Panc1 (cell line): ENCODE measurements at regions not wholly inside any gene's neighbourhood (a gene's known extent, or its start where the extent isn't known, plus 50 kb on each side); places are given as distances from the start of the nearest gene placed in this dataset.

Source experiments
- ATAC-seq: fragments of 200-7000 bp; cut with Tn5 transposase; 2 replicates; pipeline ENCODE4 v1.9.1; 2020; ENCODE audit warnings: mild to moderate bottlenecking, moderate library complexity
- BruUV-seq: library from RNA; stranded (reverse); fragments of 400-500 nt; replicated peaks from 2 replicates; lab custom pipeline; 2021; lab: Mats Ljungman, UMichigan
- CTCF ChIA-PET: fragments of 300-600 bp; sonication (Branson Sonifier 250); formaldehyde crosslinking; loops from one replicate; lab custom pipeline; 2022; ENCODE audit warnings: antibody characterized with exemption; lab: Charles Lee
- POLR2A ChIA-PET: fragments of 300-600 bp; sonication (Branson Sonifier 250); formaldehyde crosslinking; loops from one replicate; lab custom pipeline; 2022; ENCODE audit warnings: antibody characterized with exemption; lab: Charles Lee
- DNase-seq: peaks from one replicate; pipeline ENCODE4 v3.0.0-alpha.2; 2010; ENCODE audit warnings: low read depth, low spot score
- H3K27ac ChIP-seq: 2 replicates; pipeline ENCODE4 v1.5.1; 2011; ENCODE audit warnings: mild to moderate bottlenecking, low read length, inconsistent platforms
- H3K27me3 ChIP-seq: fragments of 200-500 bp; sonication (Bioruptor generic); 2 replicates; pipeline ENCODE4 v1.6.0; 2014; ENCODE audit warnings: low read length, inconsistent platforms; ENCODE audit not compliant: control insufficient read depth, insufficient read depth
- H3K36me3 ChIP-seq: fragments of 200-500 bp; sonication (Bioruptor generic); 2 replicates; pipeline ENCODE4 v1.5.1; 2014; ENCODE audit warnings: inconsistent platforms, mild to moderate bottlenecking, low read length, moderate library complexity; ENCODE audit not compliant: control insufficient read depth, insufficient read depth
- H3K4me1 ChIP-seq: 2 replicates; pipeline ENCODE4 v1.5.1; 2011; ENCODE audit warnings: inconsistent platforms, mild to moderate bottlenecking, low read length, moderate library complexity; ENCODE audit not compliant: control insufficient read depth, insufficient read depth
- H3K4me3 ChIP-seq, 2 experiments: 2 replicates each; pipeline ENCODE4 v1.5.1; 2011 to 2012; ENCODE audit warnings: low read depth in 2 of 2, low read length in 2 of 2, mild to moderate bottlenecking in 2 of 2, inconsistent platforms in 1 of 2, moderate library complexity in 1 of 2
- H3K9me3 ChIP-seq: fragments of 200-500 bp; sonication (Bioruptor generic); 2 replicates; pipeline ENCODE4 v1.5.1; 2014; ENCODE audit warnings: low read depth, mild to moderate bottlenecking, inconsistent platforms, low read length, moderate library complexity; ENCODE audit not compliant: control insufficient read depth, insufficient read depth
- POLR2AphosphoS5 ChIP-seq: IDR thresholded peaks from 2 replicates; pipeline ENCODE4 v1.6.1; 2012; ENCODE audit warnings: mild to moderate bottlenecking, low read depth, low read length, moderate library complexity
- SIN3A ChIP-seq: IDR thresholded peaks from 2 replicates; pipeline ENCODE4 v1.6.1; 2012; ENCODE audit warnings: low read depth, mild to moderate bottlenecking, low read length, moderate library complexity, borderline replicate concordance; ENCODE audit not compliant: insufficient read depth
- TCF7L2 ChIP-seq: IDR thresholded peaks from 2 replicates; pipeline ENCODE4 v1.6.1; 2011; ENCODE audit warnings: mild to moderate bottlenecking, low read depth, low read length, inconsistent platforms
- in situ Hi-C: cut with HindIII; loops from 2 replicates; pipeline ENCODE4 v1.10.0; 2016; ENCODE audit warnings: low sequenced_read_pairs, low pct_unique_long_range_greater_than_20kb
- intact Hi-C: fragments of 100-400 bp; cut with micrococcal nuclease; formaldehyde crosslinking; loops from one replicate; pipeline ENCODE4 v1.10.0; 2022; ENCODE audit not compliant: unreplicated experiment
- TF ChIP-seq, protein P1 (sequence below), 2 experiments: IDR thresholded peaks; 2 replicates each; pipeline ENCODE4 v1.6.1; 2011 to 2012; ENCODE audit warnings: low read depth in 2 of 2, control low read depth in 1 of 2, low read length in 1 of 2, mild to moderate bottlenecking in 1 of 2, moderate library complexity in 1 of 2; ENCODE audit not compliant: insufficient read depth in 1 of 2
- TF ChIP-seq, protein P2 (sequence below): fragments of 450-650 bp; IDR thresholded peaks from 2 replicates; pipeline ENCODE4 v1.5.1; 2017; ENCODE audit warnings: mild to moderate bottlenecking

DNA sequence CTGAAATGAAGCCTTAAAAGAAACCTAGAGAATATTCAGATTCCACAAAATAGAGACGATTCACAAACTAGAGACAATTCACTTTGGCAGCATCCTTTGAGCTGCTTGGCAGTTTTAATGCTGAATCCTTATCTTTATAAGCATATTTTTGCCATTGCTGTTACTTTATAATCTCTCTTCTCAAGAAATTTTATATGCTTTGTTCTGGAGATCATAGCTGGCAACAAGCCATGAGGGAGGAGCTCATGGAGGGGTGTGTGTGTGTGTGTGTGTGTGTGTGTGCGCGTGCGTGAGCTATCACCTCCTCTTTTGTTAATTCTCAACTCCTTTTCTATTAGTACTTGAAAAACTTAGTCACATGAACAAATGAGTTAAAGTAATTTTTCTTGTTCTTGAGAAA is 495.0 kb upstream of the RGMA start:
- TF ChIP-seq, protein P1, sequence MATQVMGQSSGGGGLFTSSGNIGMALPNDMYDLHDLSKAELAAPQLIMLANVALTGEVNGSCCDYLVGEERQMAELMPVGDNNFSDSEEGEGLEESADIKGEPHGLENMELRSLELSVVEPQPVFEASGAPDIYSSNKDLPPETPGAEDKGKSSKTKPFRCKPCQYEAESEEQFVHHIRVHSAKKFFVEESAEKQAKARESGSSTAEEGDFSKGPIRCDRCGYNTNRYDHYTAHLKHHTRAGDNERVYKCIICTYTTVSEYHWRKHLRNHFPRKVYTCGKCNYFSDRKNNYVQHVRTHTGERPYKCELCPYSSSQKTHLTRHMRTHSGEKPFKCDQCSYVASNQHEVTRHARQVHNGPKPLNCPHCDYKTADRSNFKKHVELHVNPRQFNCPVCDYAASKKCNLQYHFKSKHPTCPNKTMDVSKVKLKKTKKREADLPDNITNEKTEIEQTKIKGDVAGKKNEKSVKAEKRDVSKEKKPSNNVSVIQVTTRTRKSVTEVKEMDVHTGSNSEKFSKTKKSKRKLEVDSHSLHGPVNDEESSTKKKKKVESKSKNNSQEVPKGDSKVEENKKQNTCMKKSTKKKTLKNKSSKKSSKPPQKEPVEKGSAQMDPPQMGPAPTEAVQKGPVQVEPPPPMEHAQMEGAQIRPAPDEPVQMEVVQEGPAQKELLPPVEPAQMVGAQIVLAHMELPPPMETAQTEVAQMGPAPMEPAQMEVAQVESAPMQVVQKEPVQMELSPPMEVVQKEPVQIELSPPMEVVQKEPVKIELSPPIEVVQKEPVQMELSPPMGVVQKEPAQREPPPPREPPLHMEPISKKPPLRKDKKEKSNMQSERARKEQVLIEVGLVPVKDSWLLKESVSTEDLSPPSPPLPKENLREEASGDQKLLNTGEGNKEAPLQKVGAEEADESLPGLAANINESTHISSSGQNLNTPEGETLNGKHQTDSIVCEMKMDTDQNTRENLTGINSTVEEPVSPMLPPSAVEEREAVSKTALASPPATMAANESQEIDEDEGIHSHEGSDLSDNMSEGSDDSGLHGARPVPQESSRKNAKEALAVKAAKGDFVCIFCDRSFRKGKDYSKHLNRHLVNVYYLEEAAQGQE (IDR thresholded peaks at IDR 0.05; ENCODE audit: insufficient read depth in 1 of 2, low read depth in 2 of 2, low read length in 1 of 2), result no peak
- TF ChIP-seq, protein P2, sequence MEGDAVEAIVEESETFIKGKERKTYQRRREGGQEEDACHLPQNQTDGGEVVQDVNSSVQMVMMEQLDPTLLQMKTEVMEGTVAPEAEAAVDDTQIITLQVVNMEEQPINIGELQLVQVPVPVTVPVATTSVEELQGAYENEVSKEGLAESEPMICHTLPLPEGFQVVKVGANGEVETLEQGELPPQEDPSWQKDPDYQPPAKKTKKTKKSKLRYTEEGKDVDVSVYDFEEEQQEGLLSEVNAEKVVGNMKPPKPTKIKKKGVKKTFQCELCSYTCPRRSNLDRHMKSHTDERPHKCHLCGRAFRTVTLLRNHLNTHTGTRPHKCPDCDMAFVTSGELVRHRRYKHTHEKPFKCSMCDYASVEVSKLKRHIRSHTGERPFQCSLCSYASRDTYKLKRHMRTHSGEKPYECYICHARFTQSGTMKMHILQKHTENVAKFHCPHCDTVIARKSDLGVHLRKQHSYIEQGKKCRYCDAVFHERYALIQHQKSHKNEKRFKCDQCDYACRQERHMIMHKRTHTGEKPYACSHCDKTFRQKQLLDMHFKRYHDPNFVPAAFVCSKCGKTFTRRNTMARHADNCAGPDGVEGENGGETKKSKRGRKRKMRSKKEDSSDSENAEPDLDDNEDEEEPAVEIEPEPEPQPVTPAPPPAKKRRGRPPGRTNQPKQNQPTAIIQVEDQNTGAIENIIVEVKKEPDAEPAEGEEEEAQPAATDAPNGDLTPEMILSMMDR, result no peak
- no peak for TF ChIP-seq SIN3A
- no peak for TF ChIP-seq POLR2AphosphoS5
- no peak for TF ChIP-seq TCF7L2
- ATAC-seq, result no peak
- ChIA-PET CTCF (no interaction called here), POLR2A (interaction anchor here (0.7 kb wide), 1 partner anchor 20 kb away, joined by 3 read pairs; no protein-coding TSS in a partner anchor)
- H3K4me1 ChIP-seq, result no peaks in the 10 kb centered on the region
- intact Hi-C loops, result no loop called here
- no peaks in the 10 kb centered on the region for H3K36me3 ChIP-seq
- no peak overlapping the region for H3K4me3 ChIP-seq
- no TSS peak for BruUV-seq
- H3K9me3 ChIP-seq, result no peaks in the 10 kb centered on the region
- in situ Hi-C loops, result no loop called here
- H3K27me3 ChIP-seq, result no peaks in the 10 kb centered on the region
- H3K27ac ChIP-seq, result no peak overlapping the region
- DNase-seq, result no peak

DNA sequence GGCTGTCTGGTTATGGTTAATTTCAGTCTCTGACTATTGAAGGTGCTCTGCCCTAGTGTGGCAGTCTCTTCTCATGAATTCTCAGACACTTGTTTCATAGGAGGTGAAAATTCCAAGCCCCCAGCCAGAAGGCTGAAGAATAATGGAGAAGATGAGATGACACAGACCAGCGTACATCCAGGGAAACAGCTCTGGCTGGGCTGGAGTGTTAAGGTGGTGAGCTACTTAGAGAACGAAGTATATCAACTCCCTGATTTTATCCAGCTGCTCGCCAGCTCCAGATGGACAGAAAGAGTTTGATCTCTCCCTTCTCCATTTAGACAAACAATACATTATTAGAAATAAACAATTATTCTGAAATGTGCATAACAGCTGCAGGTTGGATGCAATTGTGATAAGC is 494.5 kb upstream of the RGMA start:
- CTCF ChIA-PET, result no interaction called here
- intact Hi-C loops, result no loop called here

More for the DNA sequence above, 494.5 kb upstream of the RGMA start:
- Histone ChIP-seq H3K4me1 (no peaks in the 10 kb centered on the region), H3K9me3 (no peaks in the 10 kb centered on the region), H3K27me3 (no peaks in the 10 kb centered on the region), H3K4me3 (no peak overlapping the region), H3K36me3 (no peaks in the 10 kb centered on the region), H3K27ac (no peak overlapping the region)
- no peak for ATAC-seq
- TF ChIP-seq, protein P1 (IDR thresholded peaks at IDR 0.05; ENCODE audit: insufficient read depth in 1 of 2, low read depth in 2 of 2, low read length in 1 of 2), result no peak
- TF ChIP-seq TCF7L2, result no peak
- no peak for TF ChIP-seq SIN3A
- TF ChIP-seq POLR2AphosphoS5, result no peak
- TF ChIP-seq, protein P2, result no peak
- in situ Hi-C loops, result no loop called here
- POLR2A ChIA-PET, result interaction anchor here (0.7 kb wide), 1 partner anchor 20 kb away, joined by 3 read pairs; no protein-coding TSS in a partner anchor
- DNase-seq, result no peak
- BruUV-seq, result no TSS peak
